CD14-positive monocyte (primary cell): ENCODE measurements at regions not wholly inside any gene's neighbourhood (a gene's known extent, or its start where the extent isn't known, plus 50 kb on each side); places are given as distances from the start of the nearest gene placed in this dataset.

Source experiments
- DNase-seq, 3 donors: peaks; one replicate each; pipeline ENCODE4 v3.0.0-alpha.2; 2011 to 2022
- H2AFZ ChIP-seq: 2 replicates; pipeline ENCODE4 v1.6.0; 2012; ENCODE audit warnings: mild to moderate bottlenecking, low read depth, low read length, inconsistent platforms; ENCODE audit not compliant: insufficient read depth, poor library complexity, severe bottlenecking
- H3K27ac ChIP-seq, 2 donors: 1 replicate in 1 of 2; 2 replicates in 1 of 2; pipeline ENCODE4 v1.5.1; 2012 to 2013; ENCODE audit warnings: low read length in 2 of 2, control low read depth in 1 of 2, inconsistent platforms in 1 of 2, low read depth in 1 of 2, mild to moderate bottlenecking in 1 of 2
- H3K27me3 ChIP-seq, 2 donors: one replicate each; pipeline versions ENCODE4 v1.6.0 to v1.6.1; 2011 to 2013; ENCODE audit warnings: low read length in 2 of 2; ENCODE audit not compliant: control insufficient read depth in 2 of 2, insufficient read depth in 2 of 2
- H3K36me3 ChIP-seq, 2 donors: replicated peaks in 1 of 2; 1 replicate in 1 of 2; 2 replicates in 1 of 2; pipeline versions ENCODE4 v1.5.1 to v1.6.1; 2012 to 2013; ENCODE audit warnings: low read length in 2 of 2, control low read depth in 1 of 2, inconsistent platforms in 1 of 2, mild to moderate bottlenecking in 1 of 2; ENCODE audit not compliant: insufficient read depth in 2 of 2, control insufficient read depth in 1 of 2
- H3K4me1 ChIP-seq, 2 donors: 1 replicate in 1 of 2; 2 replicates in 1 of 2; pipeline versions ENCODE4 v1.5.1 to v1.6.1; 2012 to 2013; ENCODE audit warnings: low read length in 2 of 2, control low read depth in 1 of 2, inconsistent platforms in 1 of 2, mild to moderate bottlenecking in 1 of 2, moderate library complexity in 1 of 2; ENCODE audit not compliant: insufficient read depth in 2 of 2, control insufficient read depth in 1 of 2
- H3K4me2 ChIP-seq: replicated peaks from 2 replicates; pipeline ENCODE3; 2012; ENCODE audit warnings: low read length, moderate library complexity, mild to moderate bottlenecking; ENCODE audit not compliant: poor library complexity, severe bottlenecking; ENCODE audit errors: extremely low read depth
- H3K4me3 ChIP-seq, 3 experiments: fragments of 200-600 bp in 1 of 3; sonication (generic) in 1 of 3; replicated peaks in 1 of 3; 1 replicate in 2 of 3; 2 replicates in 1 of 3; pipeline ENCODE4 v1.5.1; 2011 to 2013; ENCODE audit warnings: low read length in 3 of 3, mild to moderate bottlenecking in 3 of 3, control low read depth in 2 of 3, low read depth in 2 of 3, inconsistent platforms in 1 of 3, moderate library complexity in 1 of 3
- H3K79me2 ChIP-seq: 2 replicates; pipeline ENCODE4 v1.6.0; 2012; ENCODE audit warnings: mild to moderate bottlenecking, control low read depth, inconsistent platforms, low read length, moderate library complexity; ENCODE audit not compliant: insufficient read depth
- H3K9ac ChIP-seq: 2 replicates; pipeline ENCODE4 v1.6.0; 2017; ENCODE audit warnings: low read length, mild to moderate bottlenecking; ENCODE audit not compliant: insufficient read depth, poor library complexity, severe bottlenecking
- H3K9me3 ChIP-seq, 2 donors: replicated peaks in 1 of 2; 1 replicate in 1 of 2; 2 replicates in 1 of 2; pipeline versions ENCODE4 v1.5.1 to v1.6.1; 2012 to 2013; ENCODE audit warnings: low read length in 2 of 2, control low read depth in 1 of 2; ENCODE audit not compliant: control insufficient read depth in 1 of 2, insufficient read depth in 1 of 2
- H4K20me1 ChIP-seq: 2 replicates; pipeline ENCODE4 v1.6.0; 2012; ENCODE audit warnings: mild to moderate bottlenecking, low read length, control low read depth, moderate library complexity; ENCODE audit not compliant: insufficient read depth
- H3K27ac Mint-ChIP-seq, 7 donors: one replicate each; pipeline ENCODE4 v1.8.0; 2020; ENCODE audit warnings: mild to moderate bottlenecking in 7 of 7, mixed read lengths in 7 of 7, moderate library complexity in 6 of 7, inconsistent platforms in 2 of 7
- H3K27me3 Mint-ChIP-seq, 3 donors: one replicate each; pipeline ENCODE4 v1.8.0; 2021 to 2022; ENCODE audit warnings: low read depth in 3 of 3, mild to moderate bottlenecking in 3 of 3, mixed read lengths in 3 of 3, moderate library complexity in 3 of 3, inconsistent platforms in 1 of 3
- H3K36me3 Mint-ChIP-seq, 2 donors: one replicate each; pipeline ENCODE4 v1.8.0; 2020; ENCODE audit warnings: mixed read lengths in 2 of 2, inconsistent platforms in 1 of 2, mild to moderate bottlenecking in 1 of 2
- H3K4me1 Mint-ChIP-seq: one replicate; pipeline ENCODE4 v1.8.0; 2020; ENCODE audit warnings: mild to moderate bottlenecking, mixed read lengths
- H3K4me3 Mint-ChIP-seq, 2 donors: one replicate each; pipeline ENCODE4 v1.8.0; 2020; ENCODE audit warnings: mild to moderate bottlenecking in 2 of 2, mixed read lengths in 2 of 2, moderate library complexity in 1 of 2
- H3K9me3 Mint-ChIP-seq, 7 donors: one replicate each; pipeline ENCODE4 v1.8.0; 2020 to 2022; ENCODE audit warnings: mixed read lengths in 7 of 7, mild to moderate bottlenecking in 6 of 7, moderate library complexity in 6 of 7, inconsistent platforms in 2 of 7
- CTCF ChIP-seq: fragments of 200-600 bp; IDR thresholded peaks from one replicate; pipeline ENCODE4 v1.8.0; 2022; ENCODE audit warnings: antibody characterized with exemption, mild to moderate bottlenecking
- WGBS: methylation state at CpG from one replicate; pipeline ENCODE4 v1.1.5; 2013; ENCODE audit warnings: missing lambda C conversion rate; ENCODE audit not compliant: insufficient coverage; 5-methylcytosine and 5-hydroxymethylcytosine counted together
- intact Hi-C, 2 donors: fragments of 100-400 bp; cut with micrococcal nuclease; formaldehyde crosslinking; loops; one replicate each; pipeline versions ENCODE4 v1.15.0 to v1.15.1; 2023

DNA sequence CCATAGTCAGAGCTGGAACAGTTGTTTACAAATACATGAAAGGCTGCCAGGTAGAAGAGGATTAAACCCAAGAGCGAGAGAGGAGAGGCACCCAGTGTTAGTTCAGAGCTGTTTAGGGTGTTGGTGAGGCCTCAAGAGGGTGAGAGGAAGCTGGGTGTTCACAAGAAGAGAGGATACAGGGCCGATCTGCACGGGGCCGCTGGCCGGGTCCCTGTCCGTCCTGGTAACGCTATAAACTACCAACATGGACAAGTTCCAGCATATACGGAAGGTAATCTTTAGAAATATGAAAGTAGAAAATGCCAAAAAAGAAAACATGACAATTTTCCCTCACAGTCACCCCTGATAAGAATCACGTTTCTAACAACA, 109.7 kb downstream of the TMEM18 start:
- Mint-ChIP-seq H3K27me3 (peaks cover 2 to 5% (median 4%) of the 10 kb centered on the region in 3 donors), H3K9me3 (peaks cover 0 to 10% (median 2%) of the 10 kb centered on the region in 7 donors), H3K4me1 (no peaks in the 10 kb centered on the region), H3K27ac (no peak overlapping the region), H3K4me3 (no peak overlapping the region), H3K36me3 (no peaks in the 10 kb centered on the region)
- 83% methylated on average over 6 of the region's 9 CpGs for WGBS
- H3K4me1 ChIP-seq, result no peaks in the 10 kb centered on the region
- H3K27ac ChIP-seq, result no peak overlapping the region
- DNase-seq, result no peak
- H3K27me3 ChIP-seq, result no peaks in the 10 kb centered on the region
- H3K9me3 ChIP-seq, result no peaks in the 10 kb centered on the region
- H3K36me3 ChIP-seq, result no peaks in the 10 kb centered on the region
- no peak overlapping the region for H3K4me2 ChIP-seq
- H3K9ac ChIP-seq, result no peak overlapping the region
- intact Hi-C loops, result no loop called here
- H4K20me1 ChIP-seq, result no peaks in the 10 kb centered on the region
- no peak overlapping the region for H2AFZ ChIP-seq
- TF ChIP-seq CTCF, result no peak
- no peaks in the 10 kb centered on the region for H3K79me2 ChIP-seq
- H3K4me3 ChIP-seq, result no peak overlapping the region

DNA sequence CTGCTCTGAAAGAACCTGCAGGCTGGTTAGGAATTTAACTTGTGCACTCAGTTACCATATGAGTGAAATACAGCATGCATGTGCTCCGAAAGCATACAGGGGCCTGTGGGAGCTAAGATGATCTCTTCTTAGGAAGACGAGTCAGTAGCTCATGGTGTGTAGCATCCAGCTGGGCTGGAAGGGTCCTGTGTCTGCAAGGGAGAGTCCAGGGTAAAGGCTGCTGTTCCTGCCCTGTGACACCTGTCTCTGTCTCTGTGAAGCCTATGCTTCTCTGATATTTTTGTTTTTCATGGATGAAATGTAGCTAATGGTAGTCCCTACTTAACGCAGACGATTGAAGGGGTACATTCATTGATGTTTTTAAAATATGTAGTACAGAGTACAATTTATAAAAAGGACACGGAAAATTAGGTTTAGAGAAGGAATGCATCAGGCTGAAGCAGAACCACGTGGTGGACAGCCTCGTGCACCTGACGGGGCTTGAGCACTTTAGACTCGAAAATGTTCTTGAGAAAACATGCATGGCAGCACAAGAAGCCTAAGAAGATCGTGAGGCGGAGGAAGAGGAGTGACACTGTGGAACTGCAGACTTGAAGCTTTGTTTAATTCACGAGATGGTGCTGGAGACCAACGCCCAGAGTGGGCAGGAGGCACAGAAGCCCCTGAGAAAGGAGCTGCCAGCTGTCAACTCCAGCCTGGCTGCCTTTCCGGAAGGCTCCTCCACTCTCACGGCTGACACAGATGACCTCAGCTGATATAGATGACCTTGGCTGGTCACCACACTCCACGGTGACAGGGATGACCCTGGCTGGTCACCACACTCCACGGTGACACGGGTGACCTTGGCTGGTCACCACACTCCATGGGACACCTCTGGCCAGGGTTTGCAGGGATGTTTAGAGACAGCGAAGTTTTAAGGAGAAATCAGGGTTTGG, 110.6 kb downstream of the TMEM18 start:
- H3K27me3 ChIP-seq, result no peaks in the 10 kb centered on the region
- H3K27me3 Mint-ChIP-seq, result peaks cover 2 to 7% (median 4%) of the 10 kb centered on the region in 3 donors

More for the DNA sequence above, 110.6 kb downstream of the TMEM18 start:
- no peak overlapping the region for H3K4me3 Mint-ChIP-seq
- peaks cover 0 to 9% (median 0%) of the 10 kb centered on the region in 7 donors for H3K9me3 Mint-ChIP-seq
- H3K4me1 Mint-ChIP-seq, result no peaks in the 10 kb centered on the region
- no peak for TF ChIP-seq CTCF
- Histone ChIP-seq H3K4me2 (no peak overlapping the region), H3K9me3 (no peaks in the 10 kb centered on the region), H3K27ac (no peak overlapping the region), H4K20me1 (no peaks in the 10 kb centered on the region), H3K79me2 (no peaks in the 10 kb centered on the region), H3K36me3 (no peaks in the 10 kb centered on the region), H3K9ac (no peak overlapping the region), H3K4me3 (no peak overlapping the region), H3K4me1 (no peaks in the 10 kb centered on the region), H2AFZ (no peak overlapping the region)
- H3K36me3 Mint-ChIP-seq, result no peaks in the 10 kb centered on the region
- H3K27ac Mint-ChIP-seq, result no peak overlapping the region
- 91% methylated on average over 16 of the region's 19 CpGs for WGBS
- no peak for DNase-seq
- intact Hi-C loops, result no loop called here
